Psoas muscle (tissue), 7 donors: ENCODE measurements at regions not wholly inside any gene's neighbourhood (a gene's known extent, or its start where the extent isn't known, plus 50 kb on each side); places are given as distances from the start of the nearest gene placed in this dataset.

Source experiments
- ATAC-seq, 4 donors: fragments of 200-7000 bp; cut with Tn5 transposase; one replicate each; pipeline ENCODE4 v1.9.1; 2020; ENCODE audit warnings: moderate library complexity in 3 of 4, mild to moderate bottlenecking in 2 of 4
- DNase-seq, 2 donors: peaks; one replicate each; pipeline ENCODE4 v3.0.0-alpha.2; 2020
- H3K27ac ChIP-seq: fragments of 200-600 bp; one replicate; pipeline ENCODE4 v1.8.0; 2022
- H3K27me3 ChIP-seq, 3 donors: fragments of 200-600 bp in 1 of 3; one replicate each; pipeline versions ENCODE4 v1.6.1 to v1.8.0; 2013 to 2022; ENCODE audit warnings: low read length in 2 of 3, mild to moderate bottlenecking in 2 of 3, moderate library complexity in 1 of 3; ENCODE audit not compliant: insufficient read depth in 3 of 3
- H3K36me3 ChIP-seq, 2 donors: fragments of 200-600 bp in 1 of 2; one replicate each; pipeline versions ENCODE4 v1.6.1 to v1.8.0; 2013 to 2022; ENCODE audit warnings: low read depth in 1 of 2, mild to moderate bottlenecking in 1 of 2, moderate library complexity in 1 of 2; ENCODE audit not compliant: insufficient read depth in 1 of 2
- H3K4me1 ChIP-seq: fragments of 200-600 bp; one replicate; pipeline ENCODE4 v1.8.0; 2022
- H3K4me3 ChIP-seq: fragments of 200-600 bp; one replicate; pipeline ENCODE4 v1.8.0; 2022; ENCODE audit warnings: mild to moderate bottlenecking
- H3K9me3 ChIP-seq: fragments of 200-600 bp; one replicate; pipeline ENCODE4 v1.8.0; 2022
- CTCF ChIP-seq: fragments of 200-600 bp; IDR thresholded peaks from one replicate; pipeline ENCODE4 v1.8.0; 2022; ENCODE audit warnings: antibody characterized with exemption
- WGBS, 3 donors: extraction: QIAGEN DNeasy Blood & Tissue Kit; methylation state at CpG; one replicate each; pipeline versions ENCODE4 v1.1.6 to v1.1.7; 2013; 5-methylcytosine and 5-hydroxymethylcytosine counted together
- intact Hi-C, 2 donors: fragments of 100-400 bp; cut with DNase I; formaldehyde crosslinking; loops; one replicate each; pipeline versions ENCODE4 v1.11.0 to v1.14.2; 2022
- donor health status: healthy with polysubstance abuse.
- donor health status: DM: no; HTN: no; CAD: no; lungs with moderate emphysema.
- donor health status: Bipolar disorder and iron deficiency.
- donor health status: healthy.
- donor health status: DM: yes; HTN: yes; CAD: no.
- donor health status: DM: no; HTN: no; CAD: no.
- donor health status: DM: yes; HTN: yes; CAD: no.

- no peak for TF ChIP-seq CTCF
- Histone ChIP-seq H3K4me3 (no peak overlapping the region), H3K9me3 (no peaks in the 10 kb centered on the region), H3K27ac (no peak overlapping the region), H3K36me3 (no peaks in the 10 kb centered on the region), H3K4me1 (no peaks in the 10 kb centered on the region), H3K27me3 (no peaks in the 10 kb centered on the region)
- WGBS, 3 donors, result 90 to 96% (median 92%) methylated on average over 4 of the region's 4 CpGs
- ATAC-seq (no peak), DNase-seq (no peak)
- intact Hi-C loops, result no loop called here
Measured at GRCh38 chr15:45801543-45801942, 166.7 kb downstream of the SQOR start.

- Histone ChIP-seq H3K4me1 (no peaks in the 10 kb centered on the region), H3K9me3 (no peaks in the 10 kb centered on the region), H3K27me3 (no peaks in the 10 kb centered on the region), H3K27ac (no peak overlapping the region), H3K36me3 (no peaks in the 10 kb centered on the region), H3K4me3 (no peak overlapping the region)
- intact Hi-C loops, result no loop called here
- ATAC-seq (no peak), DNase-seq (no peak)
- WGBS, 3 donors, result 72 to 80% (median 75%) methylated on average over 3 of the region's 3 CpGs
- TF ChIP-seq CTCF, result no peak
Measured at GRCh38 chr15:45802140-45802539, 167.3 kb downstream of the SQOR start.

- WGBS, 3 donors, result 93 to 96% (median 95%) methylated on average over 3 of the region's 3 CpGs
Measured at GRCh38 chr15:45804028-45804427, 169.2 kb downstream of the SQOR start.

GRCh38 chr15:45810201-45810600 lies 175.4 kb downstream of the SQOR start:
- intact Hi-C loops, result no loop called here

More at GRCh38 chr15:45804028-45804427, 169.2 kb downstream of the SQOR start:
- Histone ChIP-seq H3K4me3 (no peak overlapping the region), H3K27me3 (no peaks in the 10 kb centered on the region), H3K9me3 (no peaks in the 10 kb centered on the region), H3K36me3 (no peaks in the 10 kb centered on the region), H3K4me1 (no peaks in the 10 kb centered on the region), H3K27ac (no peak overlapping the region)
- ATAC-seq (no peak), DNase-seq (no peak)
- intact Hi-C loops, result no loop called here
- no peak for TF ChIP-seq CTCF

More at GRCh38 chr15:45810201-45810600, 175.4 kb downstream of the SQOR start:
- H3K36me3 ChIP-seq, result no peaks in the 10 kb centered on the region
- no peak overlapping the region for H3K4me3 ChIP-seq
- 72 to 79% (median 73%) methylated on average over 7 of the region's 7 CpGs for WGBS, 3 donors
- no peak for DNase-seq
- H3K27ac ChIP-seq, result no peak overlapping the region
- ATAC-seq, result no peak
- TF ChIP-seq CTCF, result no peak
- no peaks in the 10 kb centered on the region for H3K27me3 ChIP-seq
- H3K4me1 ChIP-seq, result no peaks in the 10 kb centered on the region
- H3K9me3 ChIP-seq, result no peaks in the 10 kb centered on the region
